ENCODE measurements at regions not wholly inside any gene's neighbourhood (a gene's known extent, or its start where the extent isn't known, plus 50 kb on each side); places are given as distances from the start of the nearest gene placed in this dataset.
"Not testable (repeated sequence)": the region's sequence is repeated elsewhere in the genome, so short reads cannot be mapped to it uniquely, and the experiment has no call there.

DNA sequence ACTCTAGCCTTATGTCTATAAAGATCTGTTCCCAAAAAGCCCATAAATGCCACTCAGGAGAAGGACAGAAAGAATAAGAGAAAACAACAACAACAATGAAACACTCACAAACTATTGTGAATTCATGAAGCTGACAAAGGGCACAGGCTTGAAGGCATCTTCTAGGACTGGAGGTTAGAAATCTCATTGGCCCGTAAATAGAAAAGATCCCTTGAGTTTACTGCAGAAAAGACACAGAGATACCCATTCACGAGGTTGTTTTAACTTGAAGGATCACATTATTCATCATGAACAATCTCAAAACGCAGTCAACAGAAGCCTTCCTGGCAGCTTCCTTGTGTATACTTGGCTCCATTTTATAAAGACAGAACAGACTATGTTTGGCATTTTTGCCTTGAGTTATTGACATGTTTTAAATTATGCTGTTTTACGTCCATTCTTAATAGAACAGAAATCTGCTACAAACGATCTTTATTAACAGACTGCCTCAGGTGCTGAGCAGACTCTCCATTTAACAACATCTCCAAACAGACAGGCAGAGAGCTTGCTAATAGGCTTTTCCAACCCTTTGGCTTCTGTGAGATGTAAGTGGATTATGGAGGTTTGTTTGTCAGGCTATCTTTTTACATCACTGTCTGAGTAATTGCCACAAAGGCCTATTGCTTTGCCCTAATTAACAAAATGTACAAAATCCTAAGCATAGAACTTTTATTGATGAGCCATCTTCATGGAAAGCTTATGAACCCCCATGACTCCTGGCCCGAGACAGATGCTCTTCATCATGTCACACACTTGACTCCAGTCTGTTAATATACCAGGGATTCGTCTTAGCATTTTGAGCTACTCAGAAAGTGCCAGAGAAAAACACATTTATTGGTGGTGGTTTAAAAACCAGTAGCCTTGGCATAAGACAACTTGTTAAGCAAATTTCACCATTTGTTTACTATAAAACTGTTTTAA is 735.3 kb upstream of the ZNF608 start:
- no peak for DNase-seq

DNA sequence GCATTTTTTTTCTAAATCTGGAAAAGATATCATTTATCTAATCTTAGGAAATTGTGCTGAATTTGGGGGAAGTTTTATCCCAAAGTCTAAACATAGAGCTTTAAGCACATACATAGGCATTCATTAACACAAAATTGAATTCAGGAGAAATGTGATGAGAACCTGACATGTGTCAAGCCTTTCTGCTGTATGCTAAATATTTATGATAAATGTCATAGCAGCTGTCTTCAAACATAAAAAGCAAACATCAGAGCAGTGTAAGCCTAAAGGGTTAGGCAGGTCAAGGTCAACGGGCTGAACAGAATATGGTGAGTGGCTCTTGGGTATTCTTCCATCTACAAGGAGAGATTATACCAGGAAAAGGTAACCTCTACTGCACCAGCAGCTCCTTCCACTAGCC is 737.2 kb upstream of the ZNF608 start:
- no peak for DNase-seq

DNA sequence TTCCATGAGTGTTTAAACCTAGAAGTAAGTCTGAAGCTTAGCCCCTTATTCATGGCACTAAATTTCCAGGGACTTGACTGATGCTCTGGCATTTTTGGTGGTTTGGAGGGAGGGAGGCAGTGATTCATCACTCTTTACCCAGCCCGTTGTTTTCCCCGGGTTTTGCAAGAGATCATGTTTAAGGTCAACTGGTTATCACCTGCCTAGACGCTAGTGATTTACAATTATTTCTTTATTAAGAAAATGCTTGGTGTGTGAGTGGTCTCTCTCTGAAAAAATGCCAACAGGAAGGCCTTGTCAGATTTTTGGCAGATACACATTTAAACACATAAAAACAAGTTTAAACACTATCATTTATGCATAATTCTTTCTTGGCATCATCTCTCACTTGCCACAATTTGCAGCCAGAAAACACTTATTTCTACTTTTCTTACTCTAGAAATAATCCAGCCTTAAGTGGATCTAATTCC is 737.9 kb upstream of the ZNF608 start:
- DNase-seq = peak; percentile 69

DNA sequence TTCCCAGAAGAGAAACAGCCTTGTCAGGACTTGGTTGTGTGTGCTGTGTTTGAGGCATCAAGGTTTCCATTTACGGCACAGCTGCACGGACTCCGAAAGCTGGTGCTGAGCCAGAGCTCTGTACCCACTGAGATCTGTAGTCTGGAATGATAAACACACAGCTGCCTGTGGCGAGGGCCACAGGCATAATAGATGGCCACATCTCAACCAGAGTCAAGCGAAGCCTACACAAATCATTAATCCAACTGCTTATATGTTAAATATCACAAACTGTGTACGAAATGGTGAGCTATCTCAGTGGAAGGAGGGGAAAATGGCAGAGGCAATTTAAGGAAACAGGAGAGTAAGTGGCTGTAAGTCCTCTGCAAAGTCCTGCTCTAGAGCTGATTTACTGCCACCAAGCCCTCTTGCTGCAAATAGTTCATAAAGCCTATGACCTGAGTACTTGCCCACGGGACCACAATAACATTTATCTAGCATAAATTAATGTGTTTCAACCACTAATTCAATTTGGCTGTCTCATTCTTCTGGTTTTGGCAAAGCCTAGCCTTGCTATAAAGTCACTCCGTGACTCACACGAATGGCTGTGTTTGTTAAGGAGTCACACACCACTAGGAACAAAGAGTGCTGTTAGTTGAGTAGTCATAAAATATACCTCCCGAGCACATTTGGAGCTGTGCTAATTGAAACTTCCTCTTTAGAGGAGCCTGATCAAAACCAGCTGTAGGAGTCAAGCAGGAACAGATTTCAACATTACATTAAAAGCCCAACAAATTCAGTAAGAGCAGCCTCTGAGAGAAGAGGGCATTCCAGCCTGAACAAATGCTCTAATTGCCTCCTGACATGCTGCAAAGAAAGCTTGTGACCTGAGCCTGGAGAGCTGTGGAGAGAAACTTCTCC is 738.6 kb upstream of the ZNF608 start:
- peak; percentile 99 for DNase-seq

DNA sequence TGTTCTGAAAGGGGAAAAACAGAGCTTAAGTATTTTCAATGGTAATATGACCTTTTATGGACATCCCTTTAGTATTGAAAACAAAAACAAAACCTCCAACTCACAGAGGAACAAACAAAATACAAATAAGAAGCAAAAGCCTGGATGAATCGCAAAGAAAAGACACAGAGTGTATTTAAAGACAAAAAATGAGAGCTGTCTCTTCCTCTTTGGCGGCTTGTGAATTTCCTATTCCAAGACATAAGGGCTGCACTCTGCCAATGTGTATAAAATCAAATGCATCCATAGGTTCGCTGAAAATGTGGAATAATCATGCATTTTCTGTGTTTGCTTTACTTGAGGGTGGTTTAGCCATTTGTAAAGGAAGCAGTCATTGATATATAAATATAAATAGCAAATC is 739.3 kb upstream of the ZNF608 start:
- DNase-seq = no peak

DNA sequence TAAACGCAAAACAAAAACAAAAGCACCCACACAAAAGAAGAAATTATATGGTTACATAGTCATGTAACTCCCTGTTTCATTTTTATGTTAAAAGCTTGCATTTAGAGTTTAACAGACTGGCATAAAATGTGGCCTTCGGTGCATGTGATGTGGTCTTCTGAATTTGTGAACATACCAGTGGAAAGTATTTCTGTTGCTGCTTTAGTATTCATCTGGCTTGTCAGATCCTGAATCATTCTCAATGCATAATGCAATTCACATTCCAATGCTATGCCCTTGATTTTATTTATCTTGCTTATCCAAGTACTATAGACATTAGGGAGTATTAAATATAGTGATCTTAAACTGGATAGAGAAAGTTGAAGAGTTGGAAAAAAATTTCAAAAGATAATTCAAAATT is 740.2 kb upstream of the ZNF608 start:
- peak; percentile 81 for DNase-seq

DNA sequence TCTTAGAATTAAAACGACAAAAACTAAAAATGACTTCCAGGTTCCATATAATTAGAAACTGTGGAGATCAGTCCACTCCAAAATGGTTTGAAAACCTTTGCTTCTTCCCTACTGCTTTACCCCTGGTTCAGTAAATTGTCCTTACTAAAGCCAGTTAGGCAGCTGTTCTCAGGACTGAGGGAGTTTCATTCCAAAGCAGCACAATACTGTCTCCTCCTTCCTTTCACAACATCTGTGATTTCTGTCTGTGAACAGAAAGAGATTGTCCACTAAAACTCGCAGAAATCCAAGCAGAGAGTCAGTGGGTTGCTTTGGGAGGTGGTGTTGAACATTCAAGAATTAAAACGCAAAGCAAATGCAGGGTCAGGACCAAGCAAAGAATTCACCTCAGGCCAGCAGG is 740.8 kb upstream of the ZNF608 start:
- DNase-seq = no peak

DNA sequence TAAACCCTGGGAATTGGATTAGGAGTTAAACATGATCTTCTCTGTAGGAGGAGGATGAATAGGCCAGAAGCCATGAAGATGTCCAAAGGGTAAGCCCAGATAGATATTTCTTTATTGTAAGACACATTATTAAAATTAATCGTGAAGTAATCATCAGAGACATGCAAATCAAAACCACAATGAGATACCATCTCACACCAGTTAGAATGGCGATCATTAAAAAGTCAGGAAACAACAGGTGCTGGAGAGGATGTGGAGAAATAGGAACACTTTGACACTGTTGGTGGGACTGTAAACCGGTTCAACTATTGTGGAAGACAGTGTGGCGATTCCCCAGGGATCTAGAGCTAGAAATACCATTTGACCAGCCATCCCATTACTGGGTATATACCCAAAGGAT is 741.2 kb upstream of the ZNF608 start:
- DNase-seq = not testable (repeated sequence)

DNA sequence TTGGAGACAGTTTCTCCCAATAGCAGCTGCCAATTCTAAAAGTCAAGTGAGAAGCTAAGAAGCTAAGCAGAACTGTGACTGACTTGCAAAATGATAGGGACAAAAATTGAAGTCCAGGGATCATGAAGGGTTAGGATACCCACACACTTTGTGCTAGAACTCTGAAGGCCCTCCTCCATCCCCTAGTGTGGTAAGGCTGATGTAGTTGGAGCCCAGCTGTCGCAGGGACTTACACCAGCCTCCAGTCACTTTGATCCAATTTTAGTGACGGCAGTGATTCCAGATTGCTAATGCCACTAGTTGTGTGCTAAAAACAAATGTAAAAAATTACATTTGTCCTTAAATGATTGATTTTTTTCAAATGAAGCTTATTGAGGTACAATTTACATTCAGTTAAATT is 742.7 kb upstream of the ZNF608 start:
- DNase-seq = no peak

DNA sequence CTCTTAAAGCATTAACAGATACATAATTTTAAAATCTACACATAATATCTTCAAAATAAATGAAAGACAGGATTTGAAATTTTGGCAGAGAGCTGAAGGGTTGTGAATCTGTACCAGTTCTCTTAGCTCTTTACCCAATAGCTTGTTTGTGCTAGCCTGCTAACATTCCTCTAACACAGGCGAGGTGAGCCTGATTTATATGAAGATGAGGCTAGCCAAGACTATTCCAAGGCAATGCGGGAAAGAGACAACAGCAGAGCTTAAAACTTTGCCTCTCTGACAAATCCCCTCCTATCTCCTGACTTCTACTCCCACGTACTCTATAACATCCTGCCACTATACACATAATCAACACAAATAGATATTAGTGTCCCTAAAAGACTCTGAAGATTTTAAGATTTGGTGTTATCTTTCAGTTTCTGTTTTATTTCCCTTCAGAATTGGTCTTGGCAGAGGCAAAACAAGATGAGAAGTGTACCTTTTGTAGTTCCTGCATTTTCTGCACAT is 745.6 kb upstream of the ZNF608 start:
- no peak for DNase-seq

DNA sequence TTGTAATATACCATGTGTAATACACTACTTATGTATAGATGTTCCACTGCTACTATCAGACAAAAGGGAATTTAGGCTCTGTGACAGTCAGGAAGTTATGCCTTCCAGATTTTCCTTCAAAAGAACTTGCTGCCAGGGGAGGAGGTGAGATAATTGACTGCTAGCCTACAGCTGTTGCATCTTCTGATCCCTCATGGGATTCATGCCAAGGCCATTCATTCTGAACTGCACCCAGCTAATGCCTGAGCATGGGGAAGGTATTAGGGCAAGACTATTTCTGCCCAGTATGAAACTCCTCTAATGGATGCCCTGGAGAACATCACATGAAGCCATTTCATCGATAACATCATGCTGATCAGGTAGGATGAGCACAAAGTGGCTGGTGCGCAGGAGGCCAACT is 746.5 kb upstream of the ZNF608 start:
- DNase-seq = no peak

DNA sequence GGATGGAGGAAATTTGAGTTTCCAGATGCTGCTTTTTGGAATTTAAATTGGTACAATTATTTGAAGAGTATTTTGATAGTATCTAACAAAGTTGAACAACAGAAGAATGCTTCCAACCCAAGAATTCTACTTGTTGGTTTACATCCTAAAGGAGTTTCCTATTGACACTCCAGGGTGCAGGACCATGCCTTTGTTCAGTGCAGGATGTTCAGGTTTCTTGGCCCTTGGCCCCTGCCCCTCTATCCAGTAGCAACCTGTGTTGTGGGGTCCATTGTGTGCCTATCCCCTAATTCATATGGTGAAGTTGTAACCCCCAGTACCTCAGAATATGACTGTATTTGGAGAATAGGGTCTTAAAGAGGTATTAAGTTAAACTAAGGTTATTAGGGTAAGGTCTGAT is 750.0 kb upstream of the ZNF608 start:
- DNase-seq = no peak

DNA sequence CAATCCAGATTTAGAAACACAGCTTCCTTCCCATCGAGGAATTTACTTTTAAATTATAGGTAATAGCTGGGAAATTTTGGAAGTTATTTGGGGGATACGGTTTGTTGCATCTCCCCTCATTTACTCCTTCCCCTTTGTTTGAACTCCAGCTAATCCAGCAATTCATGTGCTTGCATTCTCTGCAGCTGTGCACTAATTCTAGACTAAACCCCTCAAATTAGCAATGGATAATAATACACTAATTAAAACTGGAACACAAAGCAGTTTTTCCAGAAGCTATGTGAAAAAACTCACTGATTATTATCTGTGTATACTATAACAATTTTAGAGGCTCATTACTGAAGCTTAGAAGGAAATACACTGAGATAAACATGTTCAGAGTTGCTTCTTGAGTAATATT is 751.2 kb upstream of the ZNF608 start:
- no peak for DNase-seq

DNA sequence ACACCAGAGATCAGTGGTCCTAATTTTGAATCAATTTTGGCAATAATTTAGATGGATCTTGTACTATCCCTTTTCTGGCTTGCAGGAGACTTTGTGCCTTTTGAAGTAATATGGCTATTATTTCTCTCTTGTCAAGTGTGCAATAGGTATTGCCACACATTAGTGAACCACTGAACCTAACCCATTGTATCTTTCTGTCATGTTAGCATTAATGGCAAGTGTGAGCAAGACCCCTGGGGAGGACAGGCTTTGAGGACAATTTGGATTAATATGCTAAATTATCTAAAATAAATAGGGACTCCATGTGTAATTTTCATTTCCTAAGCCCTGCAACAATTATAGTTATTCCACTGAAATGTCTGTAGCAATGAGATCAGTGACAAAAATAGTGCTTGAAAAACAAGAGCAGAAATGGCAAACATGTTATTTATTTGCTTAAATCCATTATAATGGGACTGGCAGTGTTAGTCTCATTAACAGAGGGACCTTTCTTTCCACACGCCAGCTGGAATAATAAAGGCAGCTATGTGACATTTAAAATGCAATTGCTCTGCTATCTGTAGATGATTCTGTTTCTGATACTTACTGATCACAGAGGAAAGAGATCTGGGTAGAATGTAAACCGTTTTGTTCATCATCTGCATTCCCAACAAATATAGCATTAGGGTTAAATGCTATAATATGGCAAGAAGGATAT is 753.3 kb upstream of the ZNF608 start:
- DNase-seq = no peak

DNA sequence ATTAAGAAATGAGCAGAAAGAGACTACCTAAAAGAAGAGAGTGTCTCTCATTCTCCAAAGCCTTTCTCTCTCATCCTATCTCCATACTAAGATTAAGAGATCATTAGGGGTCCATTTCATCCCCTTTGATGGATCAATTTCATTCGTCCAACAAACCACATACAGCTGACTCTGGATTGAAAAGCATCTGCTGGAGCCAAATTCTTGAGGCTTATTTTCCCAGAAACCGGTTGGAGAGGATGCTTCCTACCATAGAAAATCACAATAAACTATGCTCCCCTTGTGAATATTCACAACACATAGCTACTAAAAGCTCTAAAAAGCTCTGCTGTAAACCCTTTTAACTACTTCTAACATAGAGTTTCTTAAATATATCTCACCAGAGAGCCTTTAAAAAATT is 755.0 kb upstream of the ZNF608 start:
- DNase-seq = peak; percentile 33

DNA sequence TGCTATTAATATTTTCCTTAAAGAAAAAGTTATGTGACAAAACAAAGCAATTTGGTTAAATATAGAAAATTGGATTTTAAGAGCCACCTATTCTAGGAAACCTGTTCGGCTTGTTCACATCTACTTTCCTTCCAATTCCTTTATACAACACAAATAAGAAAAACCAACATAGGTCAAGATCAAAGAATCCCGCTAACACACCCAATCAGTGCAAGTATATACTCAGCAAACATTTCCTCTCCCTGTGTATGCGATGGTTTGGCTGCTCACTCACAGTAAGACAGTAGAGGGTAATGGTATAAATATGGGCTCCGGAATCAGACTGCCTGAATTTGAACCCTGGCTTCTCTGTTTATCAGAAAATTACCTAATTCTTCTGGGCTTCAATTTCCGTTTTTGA is 757.5 kb upstream of the ZNF608 start:
- no peak for DNase-seq

DNA sequence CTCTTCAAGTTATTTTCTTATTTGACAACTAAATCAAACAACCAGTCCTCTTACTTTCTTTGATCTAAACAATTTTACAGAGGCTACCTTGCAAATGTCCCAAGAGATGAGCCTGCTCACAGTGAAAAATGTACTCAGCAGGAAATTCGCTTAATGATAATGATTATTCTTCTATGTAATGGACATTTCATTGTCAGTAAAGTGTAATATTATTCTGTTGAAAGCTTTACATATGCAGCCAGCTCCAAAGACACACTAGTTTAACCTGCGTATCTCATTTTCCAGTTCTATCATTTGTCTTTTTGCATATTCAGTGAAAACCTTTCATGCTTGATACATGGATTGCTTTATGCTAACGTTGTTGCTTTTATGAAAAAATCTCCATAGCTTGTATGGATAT is 758.7 kb upstream of the ZNF608 start:
- no peak for DNase-seq

DNA sequence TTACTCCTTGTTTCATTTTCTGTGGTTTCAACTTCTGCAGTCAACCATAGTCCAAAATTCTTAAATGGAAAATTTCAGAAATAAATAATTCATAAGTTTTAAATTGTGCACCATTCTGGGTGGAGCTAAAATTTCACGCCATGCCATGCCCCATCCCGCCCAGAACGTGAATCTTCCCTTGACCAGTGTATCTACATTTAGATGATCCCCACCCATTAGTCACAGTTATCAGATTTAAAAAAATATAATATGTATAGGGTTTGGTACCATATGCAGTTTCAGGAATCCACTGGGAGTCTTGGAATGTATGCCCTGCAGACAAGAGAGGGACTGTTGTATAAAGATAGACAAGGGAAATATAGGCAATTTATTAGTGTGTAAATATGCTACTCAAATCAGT is 759.7 kb upstream of the ZNF608 start:
- DNase-seq = no peak

DNA sequence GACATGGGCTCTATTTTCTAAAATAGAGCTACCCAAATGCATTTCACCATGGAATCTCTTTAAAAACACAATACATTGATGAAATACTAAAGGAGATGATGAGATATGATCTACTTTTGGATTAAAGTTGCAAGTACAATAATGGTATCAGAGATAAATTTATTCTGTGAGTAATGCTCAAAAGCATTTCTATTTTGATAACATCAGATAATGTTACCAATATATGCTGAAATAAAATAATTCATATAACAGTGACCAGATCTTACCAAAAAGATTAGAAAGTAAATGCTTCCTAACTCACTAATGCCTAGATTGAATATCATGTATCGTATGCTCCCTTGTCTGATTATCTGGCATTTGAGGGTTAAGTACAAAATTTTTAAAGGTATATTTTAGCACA is 761.8 kb upstream of the ZNF608 start:
- no peak for DNase-seq

DNA sequence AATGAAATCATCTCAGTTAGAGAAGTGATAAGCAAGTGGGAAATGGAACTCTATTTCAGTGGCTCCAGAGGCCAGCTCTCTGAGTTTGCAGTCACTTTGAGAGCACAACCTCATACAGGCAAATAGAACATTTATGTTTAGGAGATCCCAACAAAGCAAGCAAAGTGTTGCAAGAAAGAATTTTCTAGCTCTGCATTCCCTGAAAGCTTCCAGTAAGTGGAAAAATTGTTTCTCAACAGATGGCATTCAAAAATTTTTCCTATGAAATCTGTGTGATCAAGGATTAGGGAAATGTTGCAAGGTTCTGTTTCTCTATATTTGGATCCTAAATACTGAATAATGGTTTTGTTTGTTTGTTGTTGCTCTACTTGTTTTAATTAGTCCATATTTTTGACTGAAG is 764.2 kb upstream of the ZNF608 start:
- no peak for DNase-seq

DNA sequence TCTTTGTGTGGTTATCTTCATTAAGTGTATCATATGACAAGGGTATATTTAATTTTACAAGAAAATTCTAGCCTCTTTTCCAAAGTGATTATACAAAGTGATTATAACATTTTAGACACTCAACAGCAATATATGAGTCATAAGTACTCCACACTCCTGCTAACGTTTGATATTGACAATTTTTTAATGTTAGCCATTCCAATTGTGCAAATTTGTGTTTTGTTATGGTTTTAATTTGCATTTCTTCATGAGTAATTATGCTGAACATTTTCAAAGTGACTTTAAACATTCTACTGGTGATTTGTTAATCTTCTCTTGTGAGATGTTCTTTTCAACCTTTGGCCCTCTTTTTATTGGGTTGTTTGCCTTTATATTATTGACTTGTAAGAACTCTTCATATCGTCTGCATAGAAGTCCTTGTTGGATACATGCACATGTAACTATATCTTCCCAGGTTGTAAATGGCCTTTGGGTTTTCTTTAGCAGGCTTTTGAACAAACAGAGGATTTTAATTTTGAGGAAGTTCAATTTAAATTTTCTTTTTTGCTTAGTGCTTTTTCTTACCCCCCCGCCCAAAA is 771.6 kb upstream of the ZNF608 start:
- no peak for DNase-seq

DNA sequence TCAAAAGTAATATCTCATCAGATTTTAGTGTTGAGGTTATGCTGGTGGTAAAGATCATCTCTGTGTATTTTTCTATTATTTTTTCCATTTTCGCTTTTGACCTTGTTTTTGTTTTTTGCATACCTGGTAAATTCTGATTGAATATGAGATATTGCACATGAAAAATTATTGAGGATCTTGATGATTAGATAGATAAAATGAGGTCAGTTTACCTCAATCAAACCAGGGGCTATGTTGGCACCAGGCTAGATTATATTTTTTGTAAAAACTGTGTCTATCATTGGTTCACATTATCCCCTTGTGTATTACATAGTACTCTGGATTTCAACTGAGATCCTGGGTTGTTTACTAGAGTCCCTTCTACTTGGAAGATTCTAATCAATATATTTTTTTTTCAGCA is 774.9 kb upstream of the ZNF608 start:
- no peak for DNase-seq
